Parathyroid adenoma (tissue), 2 donors: ENCODE measurements at regions not wholly inside any gene's neighbourhood (a gene's known extent, or its start where the extent isn't known, plus 50 kb on each side); places are given as distances from the start of the nearest gene placed in this dataset.

Source experiments
- H2AFZ ChIP-seq: fragments of 300-600 bp; sonication (generic); one replicate; pipeline ENCODE4 v1.7.0; 2017; ENCODE audit warnings: antibody characterized with exemption, mild to moderate bottlenecking
- H3K27ac ChIP-seq: fragments of 300-600 bp; sonication (generic); one replicate; pipeline ENCODE4 v1.7.0; 2017
- H3K27me3 ChIP-seq: fragments of 300-600 bp; sonication (generic); one replicate; pipeline ENCODE4 v1.7.0; 2017; ENCODE audit warnings: low read length; ENCODE audit not compliant: control insufficient read depth, insufficient read depth
- H3K36me3 ChIP-seq: fragments of 300-600 bp; sonication (generic); one replicate; pipeline ENCODE4 v1.7.0; 2017; ENCODE audit warnings: low read length; ENCODE audit not compliant: control insufficient read depth, insufficient read depth
- H3K4me1 ChIP-seq: fragments of 300-600 bp; sonication (generic); one replicate; pipeline ENCODE4 v1.7.0; 2017; ENCODE audit warnings: control low read depth
- H3K4me2 ChIP-seq: fragments of 300-600 bp; sonication (generic); one replicate; pipeline ENCODE4 v1.7.0; 2017; ENCODE audit warnings: low read length
- H3K4me3 ChIP-seq: fragments of 300-600 bp; sonication (generic); one replicate; pipeline ENCODE4 v1.7.0; 2017; ENCODE audit warnings: low read depth, low read length
- H3K79me2 ChIP-seq: fragments of 300-600 bp; sonication (generic); one replicate; pipeline ENCODE4 v1.7.0; 2017; ENCODE audit warnings: control low read depth
- H3K9ac ChIP-seq: fragments of 300-600 bp; sonication (generic); one replicate; pipeline ENCODE4 v1.7.0; 2017; ENCODE audit warnings: mild to moderate bottlenecking
- H3K9me3 ChIP-seq: fragments of 300-600 bp; sonication (generic); one replicate; pipeline ENCODE4 v1.7.0; 2017; ENCODE audit warnings: low read length; ENCODE audit not compliant: control insufficient read depth
- CTCF ChIP-seq: fragments of 300-600 bp; sonication (generic); IDR thresholded peaks from one replicate; pipeline ENCODE4 v1.7.0; 2017; ENCODE audit warnings: antibody characterized with exemption, mild to moderate bottlenecking
- donor health status: primary hyperparathyroidism.

- Histone ChIP-seq H3K4me2 (no peak overlapping the region), H2AFZ (no peak overlapping the region), H3K9ac (no peak overlapping the region), H3K9me3 (no peaks in the 10 kb centered on the region), H3K79me2 (no peaks in the 10 kb centered on the region), H3K27me3 (no peaks in the 10 kb centered on the region), H3K27ac (no peak overlapping the region), H3K4me1 (no peaks in the 10 kb centered on the region), H3K4me3 (no peak overlapping the region), H3K36me3 (no peaks in the 10 kb centered on the region)
- TF ChIP-seq CTCF, result no peak
Observed at GRCh38 chr16:56115817-56116576, 75.3 kb upstream of the GNAO1 start.

- no peak overlapping the region for H3K4me2 ChIP-seq
- H3K4me3 ChIP-seq, result no peak overlapping the region
- H3K27me3 ChIP-seq, result no peaks in the 10 kb centered on the region
- H3K36me3 ChIP-seq, result no peaks in the 10 kb centered on the region
- TF ChIP-seq CTCF, result no peak
- no peak overlapping the region for H2AFZ ChIP-seq
- no peak overlapping the region for H3K27ac ChIP-seq
- no peak overlapping the region for H3K9ac ChIP-seq
- H3K9me3 ChIP-seq, result no peaks in the 10 kb centered on the region
- H3K79me2 ChIP-seq, result no peaks in the 10 kb centered on the region
- no peaks in the 10 kb centered on the region for H3K4me1 ChIP-seq
Observed at GRCh38 chr16:56113223-56113622, 78.1 kb upstream of the GNAO1 start.

GRCh38 chr16:56111100-56111499 lies 80.2 kb upstream of the GNAO1 start:
- Histone ChIP-seq H3K4me2 (no peak overlapping the region), H3K4me3 (no peak overlapping the region), H3K79me2 (no peaks in the 10 kb centered on the region), H3K36me3 (no peaks in the 10 kb centered on the region), H3K27ac (no peak overlapping the region), H3K9me3 (no peaks in the 10 kb centered on the region), H3K4me1 (no peaks in the 10 kb centered on the region), H3K9ac (no peak overlapping the region), H3K27me3 (no peaks in the 10 kb centered on the region), H2AFZ (no peak overlapping the region)
- no peak for TF ChIP-seq CTCF

DNA sequence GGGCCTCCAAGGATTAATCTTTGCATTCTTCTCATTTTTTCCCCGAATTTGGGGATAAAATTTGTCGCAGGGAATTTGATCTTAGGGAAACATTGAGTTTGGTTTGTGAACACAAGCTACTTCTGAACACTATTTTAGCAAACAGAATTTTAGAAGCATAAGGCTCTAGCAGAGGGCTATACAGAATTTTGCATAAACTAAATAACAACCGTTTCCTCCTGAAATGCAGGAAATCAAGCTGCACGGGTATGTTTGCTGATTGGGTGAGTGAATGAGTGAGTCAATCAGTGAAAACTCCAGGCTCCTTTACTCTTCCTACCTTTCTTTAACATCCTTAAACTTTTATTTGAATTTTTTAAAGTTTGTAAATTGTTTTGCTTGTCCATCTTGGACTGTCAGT lies 81.3 kb upstream of the GNAO1 start:
- Histone ChIP-seq H3K9me3 (no peaks in the 10 kb centered on the region), H3K36me3 (no peaks in the 10 kb centered on the region), H3K79me2 (no peaks in the 10 kb centered on the region), H3K4me3 (no peak overlapping the region), H2AFZ (no peak overlapping the region), H3K4me1 (no peaks in the 10 kb centered on the region), H3K27ac (no peak overlapping the region), H3K9ac (no peak overlapping the region), H3K27me3 (no peaks in the 10 kb centered on the region), H3K4me2 (no peak overlapping the region)
- TF ChIP-seq CTCF, result no peak

- no peak for TF ChIP-seq CTCF
- Histone ChIP-seq H3K4me2 (no peak overlapping the region), H3K79me2 (no peaks in the 10 kb centered on the region), H3K4me1 (no peaks in the 10 kb centered on the region), H3K9ac (no peak overlapping the region), H3K27ac (no peak overlapping the region), H3K36me3 (no peaks in the 10 kb centered on the region), H3K4me3 (no peak overlapping the region), H3K27me3 (no peaks in the 10 kb centered on the region), H3K9me3 (no peaks in the 10 kb centered on the region), H2AFZ (no peak overlapping the region)
Observed at GRCh38 chr16:56109205-56109604, 82.1 kb upstream of the GNAO1 start.
